ENCODE measurements at regions not wholly inside any gene's neighbourhood (a gene's known extent, or its start where the extent isn't known, plus 50 kb on each side); places are given as distances from the start of the nearest gene placed in this dataset.

GRCh38 chr5:114174837-114175236 is 187.0 kb upstream of the KCNN2 start:
- ChIA-PET CTCF (no interaction called here), POLR2A (no interaction called here)
- BruUV-seq (replicated peaks) = no TSS peak
- in situ Hi-C loops (cut with HindIII; ENCODE audit: low pct_unique_long_range_greater_than_20kb, low sequenced_read_pairs) (no loop called here), intact Hi-C loops (cut with micrococcal nuclease; ENCODE audit: unreplicated experiment) (no loop called here)
- Histone ChIP-seq H3K9me3 (ENCODE audit: control insufficient read depth, insufficient read depth, low read depth, low read length) (no peaks in the 10 kb centered on the region), H3K27ac (ENCODE audit: low read length) (no peak overlapping the region), H3K4me3 (ENCODE audit: low read depth in 2 of 2, low read length in 2 of 2) (no peak overlapping the region), H3K4me1 (ENCODE audit: control insufficient read depth, insufficient read depth, low read length) (no peaks in the 10 kb centered on the region), H3K36me3 (ENCODE audit: control insufficient read depth, insufficient read depth, low read length) (no peaks in the 10 kb centered on the region), H3K27me3 (ENCODE audit: control insufficient read depth, insufficient read depth, low read length) (no peaks in the 10 kb centered on the region)
- ATAC-seq (no peak), DNase-seq (ENCODE audit: low read depth, low spot score) (no peak)
- no peak for TF ChIP-seq SIN3A (IDR thresholded peaks at IDR 0.05; ENCODE audit: borderline replicate concordance, insufficient read depth, low read depth, low read length)
- TF ChIP-seq, protein P1, sequence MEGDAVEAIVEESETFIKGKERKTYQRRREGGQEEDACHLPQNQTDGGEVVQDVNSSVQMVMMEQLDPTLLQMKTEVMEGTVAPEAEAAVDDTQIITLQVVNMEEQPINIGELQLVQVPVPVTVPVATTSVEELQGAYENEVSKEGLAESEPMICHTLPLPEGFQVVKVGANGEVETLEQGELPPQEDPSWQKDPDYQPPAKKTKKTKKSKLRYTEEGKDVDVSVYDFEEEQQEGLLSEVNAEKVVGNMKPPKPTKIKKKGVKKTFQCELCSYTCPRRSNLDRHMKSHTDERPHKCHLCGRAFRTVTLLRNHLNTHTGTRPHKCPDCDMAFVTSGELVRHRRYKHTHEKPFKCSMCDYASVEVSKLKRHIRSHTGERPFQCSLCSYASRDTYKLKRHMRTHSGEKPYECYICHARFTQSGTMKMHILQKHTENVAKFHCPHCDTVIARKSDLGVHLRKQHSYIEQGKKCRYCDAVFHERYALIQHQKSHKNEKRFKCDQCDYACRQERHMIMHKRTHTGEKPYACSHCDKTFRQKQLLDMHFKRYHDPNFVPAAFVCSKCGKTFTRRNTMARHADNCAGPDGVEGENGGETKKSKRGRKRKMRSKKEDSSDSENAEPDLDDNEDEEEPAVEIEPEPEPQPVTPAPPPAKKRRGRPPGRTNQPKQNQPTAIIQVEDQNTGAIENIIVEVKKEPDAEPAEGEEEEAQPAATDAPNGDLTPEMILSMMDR (IDR thresholded peaks at IDR 0.05) = no peak
- no peak for TF ChIP-seq POLR2AphosphoS5 (IDR thresholded peaks at IDR 0.05; ENCODE audit: low read depth, low read length)
- no peak for TF ChIP-seq TCF7L2 (IDR thresholded peaks at IDR 0.05; ENCODE audit: low read depth, low read length)
- no peak for TF ChIP-seq REST (IDR thresholded peaks at IDR 0.05; ENCODE audit: insufficient read depth in 1 of 2, low read depth in 2 of 2, low read length in 1 of 2)

DNA sequence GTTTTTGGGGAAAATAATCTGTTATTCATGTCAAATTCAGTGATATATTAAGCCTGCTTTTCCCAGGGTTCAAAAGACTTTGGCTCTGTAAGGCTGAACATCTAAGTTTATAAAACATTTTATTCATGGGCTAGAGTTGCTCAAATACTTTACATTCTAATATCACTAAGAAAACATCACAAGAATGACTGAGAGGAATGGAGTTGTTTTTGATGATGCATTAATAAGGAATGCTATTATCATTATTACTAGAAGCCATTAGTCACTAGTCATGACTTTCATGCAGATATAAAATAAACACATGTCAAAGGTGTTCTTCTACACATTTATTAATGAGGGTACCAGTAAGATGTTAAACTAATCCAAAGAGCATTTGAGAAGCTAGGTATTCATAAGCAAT is 185.5 kb upstream of the KCNN2 start:
- DNase-seq (ENCODE audit: low read depth, low spot score) (no peak), ATAC-seq (no peak)
- ChIA-PET CTCF (no interaction called here), POLR2A (no interaction called here)
- H3K4me3 ChIP-seq (ENCODE audit: low read depth in 2 of 2, low read length in 2 of 2) = no peak overlapping the region
- no peak for TF ChIP-seq POLR2AphosphoS5 (IDR thresholded peaks at IDR 0.05; ENCODE audit: low read depth, low read length)
- TF ChIP-seq SIN3A (IDR thresholded peaks at IDR 0.05; ENCODE audit: borderline replicate concordance, insufficient read depth, low read depth, low read length) = no peak
- no peak for TF ChIP-seq TCF7L2 (IDR thresholded peaks at IDR 0.05; ENCODE audit: low read depth, low read length)
- TF ChIP-seq, protein P1 (IDR thresholded peaks at IDR 0.05) = no peak
- no peak for TF ChIP-seq REST (IDR thresholded peaks at IDR 0.05; ENCODE audit: insufficient read depth in 1 of 2, low read depth in 2 of 2, low read length in 1 of 2)
- 0 out of 2 replicates have a peak, but pooled peaks cover 3% of the 10 kb centered on the region for H3K9me3 ChIP-seq (ENCODE audit: control insufficient read depth, insufficient read depth, low read depth, low read length)
- no peaks in the 10 kb centered on the region for H3K4me1 ChIP-seq (ENCODE audit: control insufficient read depth, insufficient read depth, low read length)
- BruUV-seq (replicated peaks) = no TSS peak
- intact Hi-C loops (cut with micrococcal nuclease; ENCODE audit: unreplicated experiment) (no loop called here), in situ Hi-C loops (cut with HindIII; ENCODE audit: low pct_unique_long_range_greater_than_20kb, low sequenced_read_pairs) (no loop called here)
- H3K27ac ChIP-seq (ENCODE audit: low read length) = no peak overlapping the region
- H3K27me3 ChIP-seq (ENCODE audit: control insufficient read depth, insufficient read depth, low read length) = no peaks in the 10 kb centered on the region
- no peaks in the 10 kb centered on the region for H3K36me3 ChIP-seq (ENCODE audit: control insufficient read depth, insufficient read depth, low read length)

Data from Panc1 (cell line).